GM19463 (cell line): ENCODE measurements at regions not wholly inside any gene's neighbourhood (a gene's known extent, or its start where the extent isn't known, plus 50 kb on each side); places are given as distances from the start of the nearest gene placed in this dataset.
"Not testable (repeated sequence)": the region's sequence is repeated elsewhere in the genome, so short reads cannot be mapped to it uniquely, and the experiment has no call there.

Source experiments
- ATAC-seq: cut with Tn5 transposase; IDR thresholded peaks from one replicate; pipeline ENCODE4 v1.9.1; 2021; ENCODE audit warnings: mild to moderate bottlenecking, moderate library complexity; ENCODE audit not compliant: unreplicated experiment

DNA sequence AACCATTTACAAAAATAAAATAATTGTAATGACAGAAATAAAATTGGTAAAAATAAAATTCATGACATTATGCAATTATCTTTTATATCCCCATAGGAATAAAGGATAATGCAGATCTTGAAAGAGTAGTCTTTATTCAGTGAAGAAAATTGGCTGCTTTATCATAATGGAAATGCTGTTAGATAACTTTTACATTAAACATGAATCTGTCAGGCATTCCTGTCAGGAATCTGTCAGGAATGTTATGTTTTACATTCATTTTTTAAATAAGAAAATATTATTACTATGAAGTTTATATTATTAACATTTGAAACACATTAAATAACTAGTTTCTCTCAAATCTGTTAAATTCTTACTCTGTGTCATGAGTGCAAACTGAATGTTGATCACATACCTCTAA lies 1024.7 kb upstream of the TMEFF2 start:
- ATAC-seq, result no peak

DNA sequence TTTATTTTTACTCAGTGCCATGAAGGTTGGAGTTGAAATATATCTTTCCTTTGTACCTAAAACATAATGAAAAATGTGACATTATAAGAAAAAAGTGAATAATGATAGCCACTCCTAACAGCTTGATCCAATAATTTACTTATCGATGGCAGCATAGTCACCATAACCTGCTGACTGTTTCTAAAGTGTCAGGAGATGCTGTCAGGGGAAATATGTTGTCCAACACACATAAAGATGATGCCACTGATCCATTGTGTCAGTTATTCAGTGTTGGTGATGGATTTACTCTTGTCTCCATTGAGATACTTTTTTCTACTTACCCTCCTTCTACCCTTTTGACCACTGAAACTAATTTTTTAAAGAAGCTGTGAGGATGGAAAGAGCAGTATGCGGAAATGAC lies 1006.9 kb upstream of the TMEFF2 start:
- ATAC-seq, result no peak

DNA sequence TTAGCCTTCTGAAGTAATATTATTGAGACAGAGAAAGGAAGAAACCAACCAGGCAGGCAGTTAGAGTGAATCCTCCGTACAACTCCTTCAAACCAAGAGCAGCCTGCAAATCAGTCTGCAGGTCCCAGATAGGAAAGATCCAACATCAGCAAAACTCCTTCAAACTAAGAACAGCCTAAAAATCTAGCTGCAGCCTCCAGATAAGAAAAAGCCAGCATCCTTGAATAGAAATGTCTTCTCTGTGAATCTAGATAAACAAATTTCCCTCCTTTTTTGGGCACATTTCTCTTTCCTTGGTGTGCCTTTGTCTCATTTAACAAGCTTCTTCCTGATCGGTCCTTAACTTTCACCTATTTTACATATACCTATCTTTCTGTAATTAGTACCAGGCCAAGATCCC lies 1004.6 kb upstream of the TMEFF2 start:
- no peak for ATAC-seq

DNA sequence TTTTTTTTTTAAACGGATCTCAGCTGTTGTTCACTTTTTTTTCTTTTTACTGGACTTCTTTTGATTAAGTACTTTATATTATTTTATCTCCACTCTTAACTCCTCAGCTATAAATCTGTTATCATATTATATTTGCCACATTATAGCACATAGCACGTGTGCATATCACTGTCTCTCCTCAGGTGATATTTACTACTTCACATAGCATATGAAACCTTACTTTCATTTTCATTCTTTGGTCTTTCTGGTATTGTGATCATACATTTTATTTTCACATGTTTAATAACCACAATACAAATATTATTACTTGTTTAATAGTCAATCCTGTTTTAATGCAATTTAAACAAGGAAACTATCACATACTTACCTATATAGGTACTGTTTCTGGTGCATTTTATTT lies 993.1 kb upstream of the TMEFF2 start:
- ATAC-seq, result no peak

DNA sequence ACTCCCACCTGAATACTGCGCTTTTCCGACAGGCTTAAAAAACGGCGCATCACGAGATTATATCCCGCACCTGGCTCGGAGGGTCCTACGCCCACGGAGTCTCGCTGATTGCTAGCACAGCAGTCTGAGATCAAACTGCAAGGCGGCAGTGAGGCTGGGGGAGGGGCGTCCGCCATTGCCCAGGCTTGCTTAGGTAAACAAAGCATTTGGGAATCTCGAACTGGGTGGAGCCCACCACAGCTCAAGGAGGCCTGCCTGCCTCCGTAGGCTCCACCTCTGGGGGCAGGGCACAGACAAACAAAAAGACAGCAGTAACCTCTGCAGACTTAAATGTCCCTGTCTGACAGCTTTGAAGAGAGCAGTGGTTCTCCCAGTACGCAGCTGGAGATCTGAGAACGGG lies 976.2 kb upstream of the TMEFF2 start:
- not testable (repeated sequence) for ATAC-seq

DNA sequence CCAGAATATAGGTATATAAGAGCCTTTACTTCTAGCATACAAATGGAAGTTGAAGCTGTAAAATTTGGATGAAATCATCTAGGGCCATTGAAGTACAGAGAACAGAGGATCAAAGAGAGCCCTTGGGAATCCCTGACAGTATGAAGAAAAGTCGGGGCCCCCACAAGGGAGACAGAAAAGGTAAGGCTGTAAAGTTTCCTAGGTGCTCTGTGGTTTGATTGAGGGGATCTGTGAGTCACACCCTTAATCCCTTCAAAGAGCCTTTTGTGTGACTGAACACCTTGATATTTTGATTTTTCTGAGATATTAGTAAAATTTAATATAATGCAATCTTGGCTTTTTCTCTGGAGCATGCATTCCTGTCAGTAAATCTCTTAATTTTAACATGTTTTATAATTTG lies 961.7 kb upstream of the TMEFF2 start:
- ATAC-seq, result no peak

DNA sequence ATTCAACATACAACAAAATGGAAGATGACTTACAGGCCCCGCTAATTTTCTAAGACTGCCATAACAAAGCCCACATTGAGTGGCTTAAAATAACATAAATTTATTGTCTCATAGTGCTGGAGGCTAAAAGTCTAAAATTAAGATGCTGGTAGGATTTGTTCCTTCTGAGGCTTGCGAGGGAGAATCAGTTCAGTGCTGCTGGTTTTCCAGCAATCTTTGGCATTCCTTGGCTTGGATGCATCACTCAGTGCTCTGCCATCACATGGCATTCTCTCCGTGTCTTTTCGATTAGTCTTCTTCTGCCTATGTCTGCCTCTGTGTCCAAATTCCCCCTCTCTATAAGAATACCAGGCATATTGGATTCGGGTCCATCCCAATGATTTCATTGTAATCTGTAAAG lies 959.3 kb upstream of the TMEFF2 start:
- no peak for ATAC-seq

DNA sequence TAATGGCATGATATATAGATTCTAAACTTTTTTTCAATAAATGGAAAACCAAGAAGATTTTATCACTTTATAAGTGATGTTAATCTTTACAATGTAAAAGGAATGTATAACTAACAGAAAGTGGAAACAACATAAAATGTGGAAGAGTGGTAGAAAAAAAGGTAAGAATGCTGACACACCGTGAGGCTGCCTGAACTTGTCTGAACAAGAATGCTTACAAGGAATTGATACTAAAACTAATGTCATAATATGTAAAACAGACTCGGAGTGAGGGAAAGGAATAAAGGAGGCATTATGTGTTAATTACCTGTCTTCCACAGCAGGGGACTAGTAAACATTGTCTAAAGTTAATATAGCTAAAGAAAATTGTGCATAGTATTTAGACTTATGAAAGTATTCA lies 958.8 kb upstream of the TMEFF2 start:
- no peak for ATAC-seq

DNA sequence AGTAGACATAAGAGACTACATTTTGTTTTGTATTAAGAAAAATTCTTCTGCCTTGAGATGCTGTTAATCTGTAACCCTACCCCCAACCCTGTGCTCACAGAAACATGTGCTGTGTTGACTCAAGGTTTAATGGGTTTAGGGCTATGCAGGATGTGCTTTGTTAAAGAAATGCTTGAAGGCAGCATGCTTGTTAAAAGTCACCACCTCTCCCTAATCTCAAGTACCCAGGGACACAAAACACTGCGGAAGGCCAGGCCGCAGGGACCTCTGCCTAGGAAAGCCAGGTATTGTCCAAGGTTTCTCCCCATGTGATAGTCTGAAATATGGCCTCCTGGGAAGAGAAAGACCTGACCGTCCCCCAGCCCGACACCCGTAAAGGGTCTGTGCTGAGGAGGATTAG lies 947.7 kb upstream of the TMEFF2 start:
- not testable (repeated sequence) for ATAC-seq

DNA sequence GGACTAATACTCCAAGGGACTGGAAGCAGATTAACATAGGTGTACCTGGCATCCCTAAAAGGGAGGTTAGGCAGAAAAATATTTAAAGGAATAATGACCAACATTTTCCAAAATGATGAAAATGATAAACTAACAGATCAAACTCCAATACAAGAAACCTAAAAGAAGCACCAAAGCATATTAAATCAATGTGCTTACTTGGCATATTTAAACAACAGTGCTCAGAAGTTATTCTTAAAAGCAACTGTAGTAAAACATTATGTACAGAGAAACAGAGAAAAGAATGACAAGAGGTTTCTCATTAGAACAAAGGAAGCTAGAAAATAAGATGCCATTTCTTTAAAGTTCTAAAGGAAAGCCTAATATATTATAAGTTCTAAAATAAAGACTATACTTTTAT lies 947.3 kb upstream of the TMEFF2 start:
- ATAC-seq, result no peak

DNA sequence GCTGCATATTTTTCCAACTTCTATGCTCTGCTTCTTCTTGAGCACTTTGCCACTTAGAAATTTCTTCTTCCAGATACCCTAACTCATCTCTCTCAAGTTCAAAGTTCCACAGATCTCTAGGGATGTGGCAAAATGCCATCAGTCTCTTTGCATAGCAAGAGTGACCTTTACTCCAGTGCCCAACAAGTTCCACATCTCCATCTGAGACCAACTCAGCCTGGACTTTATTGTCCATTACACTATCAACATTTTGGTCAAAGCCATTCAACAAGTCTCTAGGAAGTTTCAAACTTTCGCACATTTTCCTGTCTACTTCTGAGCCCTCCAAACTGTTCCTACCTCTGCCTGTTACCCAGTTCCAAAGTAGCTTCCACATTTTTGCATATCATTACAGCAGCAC lies 946.2 kb upstream of the TMEFF2 start:
- not testable (repeated sequence) for ATAC-seq

DNA sequence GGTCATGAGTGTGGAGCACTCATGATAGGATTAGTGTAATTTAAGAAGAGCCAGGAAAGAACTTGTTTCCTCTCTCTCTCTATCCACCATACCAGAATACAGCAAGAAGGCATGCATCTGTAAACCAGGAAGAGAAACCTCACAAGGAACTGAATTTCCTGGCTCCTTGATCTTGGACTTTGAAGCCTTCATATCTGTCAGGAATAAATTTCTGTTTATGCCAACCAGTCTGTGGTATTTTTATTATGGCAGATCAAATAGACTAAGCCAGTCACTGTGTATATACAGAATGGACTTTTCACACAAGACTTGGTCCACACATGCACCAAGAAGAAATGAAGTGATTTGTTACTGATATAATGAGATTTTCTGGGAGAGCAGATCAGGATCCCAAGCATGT lies 930.1 kb upstream of the TMEFF2 start:
- no peak for ATAC-seq

DNA sequence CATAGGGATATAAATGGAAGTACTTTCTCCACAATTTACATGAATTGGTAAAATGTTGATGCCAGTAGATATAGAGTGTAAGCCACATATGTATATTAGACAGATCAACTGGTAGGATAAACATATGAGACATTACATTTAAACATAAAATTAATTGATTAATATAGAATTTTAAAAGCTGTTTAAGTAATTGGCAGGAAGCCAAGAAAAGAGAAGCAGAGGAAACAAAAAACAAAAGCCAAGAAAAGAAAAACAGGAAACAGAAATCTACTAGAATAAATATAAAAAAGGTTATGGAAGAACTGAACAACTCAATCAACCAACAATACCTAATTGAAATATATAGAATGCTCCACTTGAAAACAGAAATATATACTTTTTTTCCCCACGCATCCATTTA lies 920.1 kb upstream of the TMEFF2 start:
- no peak for ATAC-seq

DNA sequence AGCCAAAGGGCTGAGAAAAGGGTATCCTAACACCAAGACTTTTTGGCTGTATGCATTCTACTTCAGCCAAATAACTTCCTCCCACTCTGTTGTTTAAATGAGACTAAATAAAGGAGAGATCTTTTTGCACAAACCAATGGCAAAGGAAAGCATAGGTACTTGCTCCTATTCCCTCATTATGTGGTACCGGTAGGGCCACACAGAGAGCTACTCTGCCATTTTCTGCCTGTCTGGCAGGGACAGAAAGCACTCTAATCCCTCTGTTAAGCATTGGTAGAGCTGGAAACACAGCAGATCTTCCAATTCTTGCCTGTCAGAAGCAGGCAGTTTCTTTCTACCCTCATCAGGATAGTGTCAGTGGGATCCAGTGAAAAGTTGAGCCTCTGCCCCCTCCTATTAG lies 918.3 kb upstream of the TMEFF2 start:
- no peak for ATAC-seq

DNA sequence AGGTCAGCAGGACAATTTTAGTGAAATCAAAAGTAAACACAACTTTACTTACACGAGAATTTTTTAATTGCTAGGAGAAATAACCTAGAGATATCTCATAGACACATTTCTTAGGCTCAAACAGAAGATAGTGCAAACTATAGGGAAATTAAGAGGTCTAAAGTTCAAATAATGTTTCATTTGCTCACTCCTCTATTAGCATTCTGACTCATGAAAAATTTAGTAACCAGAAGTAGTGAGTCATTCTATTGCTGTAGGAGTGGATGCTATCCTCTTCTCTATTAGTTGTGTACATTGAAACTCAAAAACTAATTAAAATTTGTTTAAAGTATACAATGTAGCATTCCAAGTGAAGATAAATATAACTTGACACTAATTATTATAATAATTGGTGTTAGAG lies 908.3 kb upstream of the TMEFF2 start:
- no peak for ATAC-seq

DNA sequence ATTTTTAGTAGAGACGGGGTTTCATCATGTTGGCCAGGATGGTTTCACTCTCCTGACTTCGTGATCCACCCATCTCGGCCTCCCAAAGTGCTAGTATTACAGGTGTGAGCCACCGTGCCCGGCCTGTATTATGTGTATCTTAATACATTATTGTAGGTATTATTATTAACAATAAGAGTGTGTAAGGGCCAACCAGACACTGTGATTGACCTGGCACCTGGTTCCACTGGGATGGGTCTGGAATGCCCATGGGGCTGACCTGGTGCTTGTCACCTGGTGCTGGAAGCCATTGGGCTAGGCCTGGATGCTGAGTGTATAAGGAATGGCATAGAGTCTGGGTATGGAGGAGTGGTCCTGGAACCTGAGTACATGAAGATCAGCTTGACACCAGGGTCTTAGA lies 906.9 kb upstream of the TMEFF2 start:
- ATAC-seq, result no peak

DNA sequence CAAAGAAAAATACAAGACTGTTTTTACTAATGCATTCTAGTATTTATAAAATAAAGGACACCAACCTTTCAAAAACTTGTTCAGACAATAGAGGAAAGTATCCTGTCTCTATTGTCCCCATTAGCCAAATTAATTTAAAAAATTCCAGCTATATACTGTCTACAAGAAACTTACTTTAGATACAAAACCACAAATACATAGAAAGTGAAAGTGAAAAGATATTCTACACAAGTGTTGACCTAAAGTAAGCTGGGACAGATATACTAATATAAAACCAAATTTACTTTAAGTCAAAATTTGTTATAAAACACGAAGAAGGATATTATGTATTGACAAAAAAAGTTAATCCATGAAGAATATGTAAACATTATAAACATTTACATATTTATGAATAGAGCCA lies 893.3 kb upstream of the TMEFF2 start:
- no peak for ATAC-seq

DNA sequence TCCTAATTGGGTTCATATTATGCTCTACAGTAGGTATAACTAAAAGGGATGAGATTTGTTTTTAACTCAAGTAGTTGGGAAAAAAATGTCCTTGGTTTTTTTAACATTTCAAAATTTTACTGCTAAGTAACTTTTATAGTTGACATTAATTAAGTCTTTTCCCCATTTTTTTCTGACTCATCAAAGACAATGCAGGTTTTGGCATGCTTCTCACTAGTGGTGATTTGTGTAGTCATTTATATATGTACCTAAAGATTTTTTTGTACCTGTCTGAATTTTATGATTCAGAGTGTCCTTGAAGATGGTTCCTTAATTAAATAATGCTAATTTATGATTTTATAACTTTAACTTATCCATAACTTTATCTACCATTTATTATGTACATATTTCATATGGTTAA lies 882.3 kb upstream of the TMEFF2 start:
- no peak for ATAC-seq

DNA sequence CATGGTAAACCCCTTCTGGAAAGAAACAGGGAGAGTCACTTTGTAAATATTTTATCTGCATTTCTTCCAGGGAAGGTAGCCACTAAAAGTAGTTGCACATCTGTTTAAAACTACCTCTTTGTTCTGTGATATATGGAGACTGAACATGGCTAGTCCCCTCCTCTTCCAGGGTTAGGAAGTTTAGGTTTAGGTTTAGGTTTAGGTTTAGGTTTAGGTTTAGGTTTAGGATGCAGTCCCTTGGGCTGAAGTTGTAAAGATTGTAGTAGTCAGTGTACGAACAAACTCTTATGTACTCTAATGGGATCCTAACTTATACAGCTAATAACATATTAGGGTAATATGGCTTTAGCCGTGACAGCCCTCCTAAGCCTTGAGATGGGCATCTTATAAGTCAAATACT lies 880.2 kb upstream of the TMEFF2 start:
- ATAC-seq, result no peak

DNA sequence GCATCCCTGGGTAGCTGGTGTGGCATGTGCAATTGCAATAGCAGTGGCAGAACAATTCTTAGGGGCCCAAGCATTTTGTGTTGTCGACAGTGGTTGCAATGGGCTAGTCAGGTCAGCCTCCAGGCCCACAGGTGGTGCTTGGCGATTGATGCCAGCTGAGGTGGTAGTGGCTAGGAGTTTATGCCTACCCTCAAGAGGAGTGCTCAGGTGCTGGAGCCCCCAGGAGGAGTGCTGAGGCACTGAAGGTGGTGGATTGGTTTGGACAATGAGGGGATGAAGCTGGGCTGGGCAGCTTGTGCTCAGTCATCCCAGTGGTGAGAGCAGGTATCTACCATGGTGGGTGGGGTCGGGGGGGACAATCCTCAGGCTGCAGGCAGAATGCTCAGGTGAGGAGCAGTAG lies 877.9 kb upstream of the TMEFF2 start:
- ATAC-seq, result no peak

DNA sequence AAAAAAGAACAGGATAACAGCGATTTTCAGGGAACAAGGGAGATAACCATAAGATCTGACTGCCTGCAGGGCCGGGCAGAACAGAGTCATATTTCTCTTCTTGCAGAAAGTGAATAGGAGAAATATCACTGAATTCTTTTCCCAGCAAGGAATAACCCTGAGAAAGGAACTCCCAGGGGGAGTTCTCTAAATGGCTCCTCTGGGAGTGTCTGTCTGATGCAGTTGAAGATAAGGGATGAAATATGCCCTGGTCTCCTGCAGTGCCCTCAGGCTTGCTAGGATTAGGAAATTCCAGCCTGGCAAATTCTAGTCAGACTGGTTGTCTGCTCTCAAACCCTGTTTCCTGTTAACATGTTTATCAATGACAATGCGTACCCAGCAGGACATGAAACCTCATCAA lies 830.8 kb upstream of the TMEFF2 start:
- ATAC-seq, result not testable (repeated sequence)

DNA sequence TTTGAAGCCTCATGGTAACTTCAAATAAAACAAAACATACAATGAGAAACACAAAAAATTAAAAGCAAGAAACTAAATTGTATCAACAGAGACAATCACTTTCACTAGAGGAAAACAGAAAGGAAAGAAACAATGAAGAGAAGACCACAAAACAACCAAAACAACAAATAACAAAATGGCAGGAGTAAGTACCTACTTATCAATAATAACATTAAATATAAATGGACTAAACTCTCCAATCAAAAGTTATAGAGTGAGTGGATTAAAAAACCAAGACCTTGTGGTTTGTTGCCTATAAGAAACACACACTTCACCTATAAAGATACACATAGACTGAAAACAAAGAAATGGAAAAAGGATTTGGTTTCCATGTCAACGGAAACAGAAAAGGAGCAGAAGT lies 830.1 kb upstream of the TMEFF2 start:
- no peak for ATAC-seq

DNA sequence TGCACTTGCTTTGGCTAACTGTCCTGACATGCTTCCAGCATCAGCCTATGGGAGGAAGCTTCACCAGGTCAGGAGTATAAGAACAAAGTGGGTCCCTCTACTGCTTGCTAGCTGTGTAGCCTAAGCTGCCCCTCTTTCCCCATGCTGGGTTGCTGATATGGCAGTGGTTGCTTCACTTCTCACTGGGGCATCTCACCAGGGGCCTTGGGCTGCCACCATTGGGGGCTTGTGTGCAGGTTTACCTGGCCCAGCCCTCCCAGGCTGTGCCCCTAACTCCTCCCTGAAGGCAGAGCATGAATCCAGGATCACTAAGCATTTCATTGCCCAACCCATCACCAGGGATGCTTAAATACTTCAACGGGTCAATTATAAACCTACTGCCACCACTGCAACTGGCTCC lies 817.1 kb upstream of the TMEFF2 start:
- ATAC-seq, result no peak

DNA sequence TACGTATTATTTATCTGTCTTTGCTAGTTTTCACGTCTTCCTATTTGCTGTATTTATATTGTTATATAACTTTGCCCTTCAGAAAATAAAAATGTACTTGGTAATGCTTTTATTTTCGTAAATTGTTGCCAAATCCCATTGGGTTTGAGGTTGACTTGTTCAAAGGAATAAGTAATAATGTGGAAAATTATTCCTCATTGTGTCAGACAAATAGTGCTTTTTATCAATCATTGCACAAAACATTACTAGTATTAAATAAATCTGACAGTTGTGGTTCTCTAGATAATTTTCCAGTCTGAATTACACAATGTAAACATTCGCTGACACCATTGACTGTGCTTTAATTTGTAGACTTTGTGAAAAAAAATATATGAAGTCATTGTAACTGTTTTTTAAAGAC lies 798.3 kb upstream of the TMEFF2 start:
- no peak for ATAC-seq
